Hepatocyte (in vitro differentiated cells): ENCODE measurements at regions not wholly inside any gene's neighbourhood (a gene's known extent, or its start where the extent isn't known, plus 50 kb on each side); places are given as distances from the start of the nearest gene placed in this dataset.
"Not testable (repeated sequence)": the region's sequence is repeated elsewhere in the genome, so short reads cannot be mapped to it uniquely, and the experiment has no call there.

ENCODE experiments used
- DNase-seq: peaks from one replicate; pipeline ENCODE4 v3.0.0-alpha.2; 2016; ENCODE audit warnings: low spot score
- H2AFZ ChIP-seq: fragments of 200-600 bp; sonication (generic); 2 replicates; pipeline ENCODE4 v1.6.0; 2016; ENCODE audit warnings: antibody characterized with exemption, mild to moderate bottlenecking
- H3K27ac ChIP-seq: fragments of 200-600 bp; sonication (generic); 2 replicates; pipeline ENCODE4 v1.5.1; 2016; ENCODE audit warnings: mild to moderate bottlenecking
- H3K27me3 ChIP-seq: fragments of 200-600 bp; sonication (generic); 2 replicates; pipeline ENCODE4 v1.6.1; 2016
- H3K36me3 ChIP-seq: fragments of 200-600 bp; sonication (generic); replicated peaks from 2 replicates; pipeline ENCODE4 v1.5.1; 2016; ENCODE audit warnings: low read depth; ENCODE audit not compliant: insufficient read depth
- H3K4me1 ChIP-seq: fragments of 200-600 bp; sonication (generic); 2 replicates; pipeline ENCODE4 v1.5.1; 2016; ENCODE audit warnings: mild to moderate bottlenecking, moderate library complexity; ENCODE audit not compliant: insufficient read depth
- H3K4me2 ChIP-seq: fragments of 200-600 bp; sonication (generic); 2 replicates; pipeline ENCODE4 v1.6.0; 2016
- H3K4me3 ChIP-seq: fragments of 200-600 bp; sonication (generic); 2 replicates; pipeline ENCODE4 v1.5.1; 2016; ENCODE audit warnings: mild to moderate bottlenecking
- H3K79me2 ChIP-seq: fragments of 200-600 bp; sonication (generic); 2 replicates; pipeline ENCODE4 v1.6.0; 2017; ENCODE audit warnings: mild to moderate bottlenecking
- H3K9me2 ChIP-seq: fragments of 200-600 bp; sonication (generic); replicated peaks from 2 replicates; pipeline ENCODE4 v1.6.0; 2017; ENCODE audit warnings: mild to moderate bottlenecking; ENCODE audit not compliant: insufficient read depth
- H3K9me3 ChIP-seq: fragments of 200-600 bp; sonication (generic); 2 replicates; pipeline ENCODE4 v1.5.1; 2016; ENCODE audit warnings: low read depth, mild to moderate bottlenecking
- H4K20me1 ChIP-seq: fragments of 200-600 bp; sonication (generic); 2 replicates; pipeline ENCODE4 v1.6.0; 2016; ENCODE audit warnings: mild to moderate bottlenecking; ENCODE audit not compliant: insufficient read depth, poor library complexity, severe bottlenecking
- EZH2 ChIP-seq: fragments of 200-600 bp; sonication (generic); IDR thresholded peaks from 2 replicates; pipeline ENCODE4 v1.6.1; 2016; ENCODE audit warnings: antibody characterized with exemption, mild to moderate bottlenecking, borderline replicate concordance
- EZH2phosphoT487 ChIP-seq: fragments of 200-600 bp; sonication (generic); IDR thresholded peaks from one replicate; pipeline ENCODE4 v1.6.1; 2018; ENCODE audit warnings: antibody characterized with exemption, mild to moderate bottlenecking, low read depth, moderate library complexity; ENCODE audit not compliant: unreplicated experiment, severe bottlenecking
- WGBS: methylation state at CpG from one replicate; pipeline ENCODE4 v1.1.6; 2016; ENCODE audit warnings: low lambda C conversion rate; ENCODE audit errors: missing lambda C conversion rate; 5-methylcytosine and 5-hydroxymethylcytosine counted together
- TF ChIP-seq, protein P1 (sequence below): fragments of 200-600 bp; sonication (generic); IDR thresholded peaks from 2 replicates; pipeline ENCODE4 v1.5.1; 2016; ENCODE audit warnings: antibody characterized with exemption, mild to moderate bottlenecking; ENCODE audit not compliant: poor library complexity

- peaks cover 11% of the 10 kb centered on the region for H3K4me1 ChIP-seq
- no peaks in the 10 kb centered on the region for H3K27me3 ChIP-seq
- H3K4me2 ChIP-seq, result no peak overlapping the region
- no peaks in the 10 kb centered on the region for H4K20me1 ChIP-seq
- H3K9me3 ChIP-seq, result peaks cover 6% of the 10 kb centered on the region
- H2AFZ ChIP-seq, result no peak overlapping the region
- H3K27ac ChIP-seq, result no peak overlapping the region
- peaks cover 4% of the 10 kb centered on the region for H3K36me3 ChIP-seq
- DNase-seq, result no peak
- 86% methylated on average over 5 of the region's 5 CpGs for WGBS
- TF ChIP-seq EZH2, result no peak
- TF ChIP-seq, protein P1, sequence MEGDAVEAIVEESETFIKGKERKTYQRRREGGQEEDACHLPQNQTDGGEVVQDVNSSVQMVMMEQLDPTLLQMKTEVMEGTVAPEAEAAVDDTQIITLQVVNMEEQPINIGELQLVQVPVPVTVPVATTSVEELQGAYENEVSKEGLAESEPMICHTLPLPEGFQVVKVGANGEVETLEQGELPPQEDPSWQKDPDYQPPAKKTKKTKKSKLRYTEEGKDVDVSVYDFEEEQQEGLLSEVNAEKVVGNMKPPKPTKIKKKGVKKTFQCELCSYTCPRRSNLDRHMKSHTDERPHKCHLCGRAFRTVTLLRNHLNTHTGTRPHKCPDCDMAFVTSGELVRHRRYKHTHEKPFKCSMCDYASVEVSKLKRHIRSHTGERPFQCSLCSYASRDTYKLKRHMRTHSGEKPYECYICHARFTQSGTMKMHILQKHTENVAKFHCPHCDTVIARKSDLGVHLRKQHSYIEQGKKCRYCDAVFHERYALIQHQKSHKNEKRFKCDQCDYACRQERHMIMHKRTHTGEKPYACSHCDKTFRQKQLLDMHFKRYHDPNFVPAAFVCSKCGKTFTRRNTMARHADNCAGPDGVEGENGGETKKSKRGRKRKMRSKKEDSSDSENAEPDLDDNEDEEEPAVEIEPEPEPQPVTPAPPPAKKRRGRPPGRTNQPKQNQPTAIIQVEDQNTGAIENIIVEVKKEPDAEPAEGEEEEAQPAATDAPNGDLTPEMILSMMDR, result no peak
- no peaks in the 10 kb centered on the region for H3K9me2 ChIP-seq
- no peaks in the 10 kb centered on the region for H3K79me2 ChIP-seq
- H3K4me3 ChIP-seq, result no peak overlapping the region
Measured at GRCh38 chr12:46562625-46563225, 190.2 kb upstream of the SLC38A2 start.

DNA sequence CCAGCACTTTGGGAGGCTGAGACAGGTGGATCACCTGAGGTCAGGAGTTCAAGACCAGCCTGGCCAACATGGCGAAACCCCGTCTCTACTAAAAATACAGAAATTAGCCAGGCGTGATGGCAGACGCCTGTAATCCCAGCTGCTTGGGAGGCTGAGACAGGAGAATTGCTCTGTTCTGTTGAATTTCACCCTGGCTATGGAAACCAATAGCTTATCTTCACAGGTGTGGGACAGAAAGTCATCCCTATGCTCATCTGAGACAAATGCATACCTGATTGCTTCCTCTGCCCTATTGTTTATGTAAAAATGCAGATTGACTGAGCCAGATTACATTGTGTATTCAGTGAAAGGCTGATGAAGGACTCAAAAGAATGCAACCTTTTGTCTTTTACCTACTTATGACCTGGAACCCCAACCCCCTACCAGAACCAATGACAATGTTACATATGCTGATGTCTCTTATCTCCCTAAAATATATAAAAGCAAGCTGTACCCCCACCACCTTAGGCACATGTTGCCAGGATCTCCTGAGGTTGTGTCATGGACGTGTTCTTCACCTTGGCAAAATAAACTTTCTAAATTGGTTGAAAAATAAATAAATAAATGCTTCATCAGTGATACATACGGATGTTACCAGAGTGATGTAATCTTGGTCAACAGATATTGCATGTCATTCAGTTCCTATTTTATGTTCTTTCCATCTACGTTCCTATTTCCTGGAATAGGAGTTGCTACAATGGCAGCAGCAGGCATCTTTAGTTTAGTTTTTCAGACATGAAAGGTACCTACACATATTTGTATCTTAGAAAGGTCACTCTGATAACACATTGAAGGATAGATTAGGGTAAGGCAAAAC is 189.4 kb upstream of the SLC38A2 start:
- H3K9me2 ChIP-seq, H3K36me3 ChIP-seq, DNase-seq, H3K9me3 ChIP-seq, H3K27ac ChIP-seq, H3K27me3 ChIP-seq, H3K4me3 ChIP-seq, H4K20me1 ChIP-seq, H2AFZ ChIP-seq, H3K4me2 ChIP-seq, H3K79me2 ChIP-seq: not testable (repeated sequence)
- H3K4me1 ChIP-seq, result peaks cover 11% of the 10 kb centered on the region
- WGBS, result 92% methylated on average over 7 of the region's 7 CpGs

GRCh38 chr12:46560874-46561273 is 188.3 kb upstream of the SLC38A2 start:
- TF ChIP-seq, protein P1, result no peak
- TF ChIP-seq EZH2phosphoT487, result no peak
- TF ChIP-seq EZH2, result no peak
- no peaks in the 10 kb centered on the region for H3K27me3 ChIP-seq
- H2AFZ ChIP-seq, result no peak overlapping the region
- H3K9me2 ChIP-seq, result no peaks in the 10 kb centered on the region
- H3K27ac ChIP-seq, result no peak overlapping the region
- H3K36me3 ChIP-seq, result peaks cover 4% of the 10 kb centered on the region
- no peak overlapping the region for H3K4me2 ChIP-seq
- 91% methylated on average over 1 of the region's 1 CpG for whole genome bisulfite sequencing
- H3K9me3 ChIP-seq, result no peaks in the 10 kb centered on the region
- H3K4me1 ChIP-seq, result peaks cover 11% of the 10 kb centered on the region
- DNase-seq, result no peak
- no peaks in the 10 kb centered on the region for H4K20me1 ChIP-seq
- H3K79me2 ChIP-seq, result no peaks in the 10 kb centered on the region
- H3K4me3 ChIP-seq, result no peak overlapping the region

- no peak overlapping the region for H3K4me3 ChIP-seq
- no peak overlapping the region for H3K4me2 ChIP-seq
- no peaks in the 10 kb centered on the region for H3K9me2 ChIP-seq
- H3K27me3 ChIP-seq, result no peaks in the 10 kb centered on the region
- TF ChIP-seq EZH2 (no peak), EZH2phosphoT487 (no peak)
- TF ChIP-seq, protein P1, result no peak
- no peak for DNase-seq
- peaks cover 4% of the 10 kb centered on the region for H3K36me3 ChIP-seq
- H4K20me1 ChIP-seq, result no peaks in the 10 kb centered on the region
- peak overlapping the region; percentile 10 for H3K27ac ChIP-seq
- no peak overlapping the region for H2AFZ ChIP-seq
- no peaks in the 10 kb centered on the region for H3K79me2 ChIP-seq
- H3K9me3 ChIP-seq, result no peaks in the 10 kb centered on the region
- H3K4me1 ChIP-seq, result peaks cover 19% of the 10 kb centered on the region
- WGBS, result 71% methylated on average over 2 of the region's 2 CpGs
Measured at GRCh38 chr12:46560089-46560488, 187.5 kb upstream of the SLC38A2 start.
